Esophagus muscularis mucosa (tissue), 4 donors: ENCODE measurements at regions not wholly inside any gene's neighbourhood (a gene's known extent, or its start where the extent isn't known, plus 50 kb on each side); places are given as distances from the start of the nearest gene placed in this dataset.

Experiments
- DNase-seq: peaks from one replicate; pipeline ENCODE4 v3.0.0-alpha.2; 2017; ENCODE audit errors: extremely low spot score
- H3K27ac ChIP-seq, 4 donors: fragments of 200-600 bp; sonication (generic); replicated peaks in 1 of 4; 1 replicate in 3 of 4; 2 replicates in 1 of 4; pipeline ENCODE4 v1.5.1; 2016 to 2019; ENCODE audit warnings: mild to moderate bottlenecking in 1 of 4
- H3K27me3 ChIP-seq, 4 donors: fragments of 200-600 bp; sonication (generic); one replicate each; pipeline versions ENCODE4 v1.5.1 to v1.6.0; 2016 to 2019
- H3K36me3 ChIP-seq, 4 donors: fragments of 200-600 bp; sonication (generic); one replicate each; pipeline ENCODE4 v1.5.1; 2016 to 2019
- H3K4me1 ChIP-seq, 4 donors: fragments of 200-600 bp; sonication (generic); one replicate each; pipeline ENCODE4 v1.5.1; 2016 to 2019
- H3K4me3 ChIP-seq, 4 donors: fragments of 200-600 bp; sonication (generic); 1 replicate in 2 of 4; 2 replicates in 2 of 4; pipeline ENCODE4 v1.5.1; 2016 to 2019; ENCODE audit warnings: mild to moderate bottlenecking in 4 of 4, moderate library complexity in 1 of 4
- H3K9me3 ChIP-seq, 4 donors: fragments of 200-600 bp; sonication (generic); 1 replicate in 3 of 4; 2 replicates in 1 of 4; pipeline ENCODE4 v1.5.1; 2016 to 2019
- CTCF ChIP-seq, 3 experiments: fragments of 200-600 bp in 2 of 3; fragments of 450-650 bp in 1 of 3; sonication (generic) in 2 of 3; IDR thresholded peaks; one replicate each; pipeline ENCODE4 v1.5.1; 2017 to 2019; ENCODE audit warnings: antibody characterized with exemption in 3 of 3, mild to moderate bottlenecking in 2 of 3, moderate library complexity in 1 of 3
- EP300 ChIP-seq: sonication (generic); formaldehyde crosslinking; IDR thresholded peaks from one replicate; pipeline ENCODE4 v1.6.1; 2017; ENCODE audit warnings: antibody characterized with exemption
- POLR2A ChIP-seq: fragments of 450-650 bp; IDR thresholded peaks from one replicate; pipeline ENCODE4 v1.6.1; 2017; ENCODE audit warnings: antibody characterized with exemption, moderate library complexity, mild to moderate bottlenecking, low read depth
- POLR2AphosphoS5 ChIP-seq, 2 donors: sonication (generic); formaldehyde crosslinking; IDR thresholded peaks; one replicate each; pipeline ENCODE4 v1.6.1; 2017; ENCODE audit warnings: antibody characterized with exemption in 2 of 2
- WGBS: methylation state at CpG from one replicate; pipeline ENCODE4 v1.1.5; 2018; 5-methylcytosine and 5-hydroxymethylcytosine counted together
- intact Hi-C: fragments of 100-400 bp; cut with DNase I; formaldehyde crosslinking; loops from one replicate; pipeline ENCODE4 v1.15.1; 2023

- TF ChIP-seq POLR2AphosphoS5 (IDR thresholded peaks at IDR 0.05) (no peak), POLR2A (no peak), EP300 (no peak), CTCF (IDR thresholded peaks at IDR 0.05) (no peak)
- no peaks in the 10 kb centered on the region for H3K27me3 ChIP-seq
These were observed 120.1 kb upstream of the ZMIZ1 start for GRCh38 chr10:78948621-78949030.

DNA sequence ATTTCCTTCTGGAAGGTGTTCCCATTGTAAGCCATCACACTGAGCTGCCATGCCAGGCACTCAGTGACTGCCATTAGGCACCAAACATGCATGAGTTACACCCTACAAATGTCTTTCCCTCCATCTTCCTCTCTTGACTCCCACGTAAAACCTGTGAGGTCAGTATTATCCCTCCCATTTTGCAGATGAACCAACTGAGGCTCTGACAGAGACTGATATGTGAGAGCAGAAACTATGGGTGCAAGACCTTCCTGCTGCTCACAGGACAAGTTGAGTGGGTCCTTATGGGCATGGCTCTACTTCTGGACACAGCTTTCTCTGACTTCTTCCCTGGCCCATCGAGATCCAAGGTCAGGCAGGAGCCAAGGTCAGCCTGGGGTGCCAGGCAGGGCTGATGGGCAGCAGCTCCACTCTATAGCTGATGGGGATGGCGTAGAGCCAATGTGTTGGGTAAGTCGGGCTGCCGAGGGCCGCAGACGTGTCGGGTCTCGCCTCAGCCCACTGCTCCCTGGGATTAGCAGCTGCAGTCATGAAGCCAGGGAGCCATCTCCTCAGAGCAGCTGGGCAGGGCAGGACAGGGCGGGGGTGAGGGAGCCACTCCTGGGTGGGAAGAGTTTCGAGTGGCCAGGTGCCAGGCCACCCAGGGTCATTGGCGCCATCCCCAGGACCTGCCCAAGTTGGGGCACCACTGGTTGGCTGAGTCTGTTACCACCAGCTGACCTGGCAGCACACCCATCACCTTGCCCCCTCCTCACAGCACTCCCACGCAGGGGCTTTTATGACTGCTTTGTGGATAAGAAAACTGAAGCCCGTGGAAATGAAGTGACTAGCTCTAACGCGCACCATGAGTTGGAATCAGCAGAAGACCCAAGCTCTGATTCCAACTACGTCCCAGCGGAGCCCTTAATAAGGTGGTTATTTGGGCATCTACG lies 117.8 kb upstream of the ZMIZ1 start:
- TF ChIP-seq POLR2AphosphoS5 (IDR thresholded peaks at IDR 0.05) (no peak), CTCF (IDR thresholded peaks at IDR 0.05) (no peak), POLR2A (no peak), EP300 (no peak)
- Histone ChIP-seq H3K9me3 (no peaks in the 10 kb centered on the region), H3K4me3 (no peak overlapping the region), H3K4me1 (peaks cover 5 to 23% (median 16%) of the 10 kb centered on the region in 4 donors), H3K36me3 (no peaks in the 10 kb centered on the region), H3K27me3 (no peaks in the 10 kb centered on the region), H3K27ac (no peak overlapping the region)
- intact Hi-C loops: no loop called here
- 86% methylated on average over 18 of the region's 19 CpGs for WGBS
- DNase-seq: no peak

More at GRCh38 chr10:78948621-78949030, 120.1 kb upstream of the ZMIZ1 start:
- DNase-seq: no peak
- Histone ChIP-seq H3K9me3 (no peaks in the 10 kb centered on the region), H3K4me3 (no peak overlapping the region), H3K27ac (no peak overlapping the region), H3K4me1 (peaks cover 12 to 40% (median 37%) of the 10 kb centered on the region in 4 donors), H3K36me3 (no peaks in the 10 kb centered on the region)
- WGBS: 76% methylated on average over 5 of the region's 6 CpGs
- intact Hi-C loops: no loop called here

DNA sequence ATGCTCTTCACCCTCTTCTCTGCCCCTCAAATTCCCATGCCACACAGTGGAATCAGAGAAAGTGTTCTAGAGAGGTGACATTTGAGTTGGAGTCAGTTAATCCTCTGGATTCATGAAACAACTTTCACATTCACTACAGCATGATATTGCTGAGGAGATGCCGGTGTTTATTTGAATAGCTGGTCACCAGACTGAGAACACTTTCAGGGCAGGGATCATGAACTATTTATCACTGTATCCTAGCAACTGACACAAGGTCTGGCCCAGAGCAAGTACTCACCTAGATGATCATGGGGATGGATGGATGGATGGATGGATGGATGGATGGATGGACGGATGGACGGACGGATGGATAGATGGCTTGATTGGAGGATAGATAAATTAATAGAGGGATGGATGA lies 116.7 kb upstream of the ZMIZ1 start:
- WGBS: 85% methylated on average over 4 of the region's 4 CpGs
- TF ChIP-seq EP300 (no peak), POLR2A (no peak), CTCF (IDR thresholded peaks at IDR 0.05) (no peak), POLR2AphosphoS5 (IDR thresholded peaks at IDR 0.05) (no peak)
- H3K27ac ChIP-seq: no peak overlapping the region
- no peak overlapping the region for H3K4me3 ChIP-seq
- H3K9me3 ChIP-seq: no peaks in the 10 kb centered on the region
- DNase-seq: no peak
- H3K36me3 ChIP-seq: no peaks in the 10 kb centered on the region
- H3K4me1 ChIP-seq: peaks cover 5 to 19% (median 13%) of the 10 kb centered on the region in 4 donors
- no peaks in the 10 kb centered on the region for H3K27me3 ChIP-seq
- intact Hi-C loops: no loop called here

GRCh38 chr10:78952686-78953085 lies 116.1 kb upstream of the ZMIZ1 start:
- H3K36me3 ChIP-seq: no peaks in the 10 kb centered on the region
- H3K4me1 ChIP-seq: peaks cover 5 to 19% (median 13%) of the 10 kb centered on the region in 4 donors
- TF ChIP-seq POLR2A: no peak
- no peak for TF ChIP-seq CTCF (IDR thresholded peaks at IDR 0.05)
- TF ChIP-seq EP300: no peak
- no peak for TF ChIP-seq POLR2AphosphoS5 (IDR thresholded peaks at IDR 0.05)
- intact Hi-C loops: no loop called here
- no peak for DNase-seq
- peak overlapping the region in 3 of 4 donors; percentile 42 to 60 (median 44) for H3K27ac ChIP-seq
- WGBS: 75% methylated on average over 4 of the region's 6 CpGs
- H3K4me3 ChIP-seq: no peak overlapping the region
- no peaks in the 10 kb centered on the region for H3K27me3 ChIP-seq
- H3K9me3 ChIP-seq: no peaks in the 10 kb centered on the region
